ENCODE measurements at regions not wholly inside any gene's neighbourhood (a gene's known extent, or its start where the extent isn't known, plus 50 kb on each side); places are given as distances from the start of the nearest gene placed in this dataset.

DNA sequence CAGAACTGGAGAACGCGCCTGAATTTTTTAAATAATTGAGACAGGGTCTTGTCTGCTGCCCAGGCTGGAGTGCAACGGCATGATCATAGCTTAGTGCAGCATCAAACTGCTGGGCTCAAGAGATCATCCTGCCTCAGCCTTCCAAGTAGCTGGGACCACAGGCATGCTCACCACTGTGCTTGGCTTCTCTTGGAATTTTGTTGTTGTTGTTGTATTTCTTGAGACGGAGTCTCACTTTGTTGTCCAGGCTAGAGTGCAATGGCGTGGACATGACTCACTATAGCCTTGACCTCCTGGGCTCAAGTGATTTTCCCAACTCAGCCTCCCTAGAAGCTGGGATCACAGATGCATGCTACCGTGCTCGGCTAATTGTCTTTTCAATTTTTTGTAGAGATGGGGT, 58.4 kb upstream of the DAB2IP start (continued):
- TF ChIP-seq, protein P1, sequence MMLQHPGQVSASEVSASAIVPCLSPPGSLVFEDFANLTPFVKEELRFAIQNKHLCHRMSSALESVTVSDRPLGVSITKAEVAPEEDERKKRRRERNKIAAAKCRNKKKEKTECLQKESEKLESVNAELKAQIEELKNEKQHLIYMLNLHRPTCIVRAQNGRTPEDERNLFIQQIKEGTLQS (IDR thresholded peaks at IDR 0.05; ENCODE audit: insufficient read depth, low read depth, low read length) = no peak
- TF ChIP-seq, protein P2, sequence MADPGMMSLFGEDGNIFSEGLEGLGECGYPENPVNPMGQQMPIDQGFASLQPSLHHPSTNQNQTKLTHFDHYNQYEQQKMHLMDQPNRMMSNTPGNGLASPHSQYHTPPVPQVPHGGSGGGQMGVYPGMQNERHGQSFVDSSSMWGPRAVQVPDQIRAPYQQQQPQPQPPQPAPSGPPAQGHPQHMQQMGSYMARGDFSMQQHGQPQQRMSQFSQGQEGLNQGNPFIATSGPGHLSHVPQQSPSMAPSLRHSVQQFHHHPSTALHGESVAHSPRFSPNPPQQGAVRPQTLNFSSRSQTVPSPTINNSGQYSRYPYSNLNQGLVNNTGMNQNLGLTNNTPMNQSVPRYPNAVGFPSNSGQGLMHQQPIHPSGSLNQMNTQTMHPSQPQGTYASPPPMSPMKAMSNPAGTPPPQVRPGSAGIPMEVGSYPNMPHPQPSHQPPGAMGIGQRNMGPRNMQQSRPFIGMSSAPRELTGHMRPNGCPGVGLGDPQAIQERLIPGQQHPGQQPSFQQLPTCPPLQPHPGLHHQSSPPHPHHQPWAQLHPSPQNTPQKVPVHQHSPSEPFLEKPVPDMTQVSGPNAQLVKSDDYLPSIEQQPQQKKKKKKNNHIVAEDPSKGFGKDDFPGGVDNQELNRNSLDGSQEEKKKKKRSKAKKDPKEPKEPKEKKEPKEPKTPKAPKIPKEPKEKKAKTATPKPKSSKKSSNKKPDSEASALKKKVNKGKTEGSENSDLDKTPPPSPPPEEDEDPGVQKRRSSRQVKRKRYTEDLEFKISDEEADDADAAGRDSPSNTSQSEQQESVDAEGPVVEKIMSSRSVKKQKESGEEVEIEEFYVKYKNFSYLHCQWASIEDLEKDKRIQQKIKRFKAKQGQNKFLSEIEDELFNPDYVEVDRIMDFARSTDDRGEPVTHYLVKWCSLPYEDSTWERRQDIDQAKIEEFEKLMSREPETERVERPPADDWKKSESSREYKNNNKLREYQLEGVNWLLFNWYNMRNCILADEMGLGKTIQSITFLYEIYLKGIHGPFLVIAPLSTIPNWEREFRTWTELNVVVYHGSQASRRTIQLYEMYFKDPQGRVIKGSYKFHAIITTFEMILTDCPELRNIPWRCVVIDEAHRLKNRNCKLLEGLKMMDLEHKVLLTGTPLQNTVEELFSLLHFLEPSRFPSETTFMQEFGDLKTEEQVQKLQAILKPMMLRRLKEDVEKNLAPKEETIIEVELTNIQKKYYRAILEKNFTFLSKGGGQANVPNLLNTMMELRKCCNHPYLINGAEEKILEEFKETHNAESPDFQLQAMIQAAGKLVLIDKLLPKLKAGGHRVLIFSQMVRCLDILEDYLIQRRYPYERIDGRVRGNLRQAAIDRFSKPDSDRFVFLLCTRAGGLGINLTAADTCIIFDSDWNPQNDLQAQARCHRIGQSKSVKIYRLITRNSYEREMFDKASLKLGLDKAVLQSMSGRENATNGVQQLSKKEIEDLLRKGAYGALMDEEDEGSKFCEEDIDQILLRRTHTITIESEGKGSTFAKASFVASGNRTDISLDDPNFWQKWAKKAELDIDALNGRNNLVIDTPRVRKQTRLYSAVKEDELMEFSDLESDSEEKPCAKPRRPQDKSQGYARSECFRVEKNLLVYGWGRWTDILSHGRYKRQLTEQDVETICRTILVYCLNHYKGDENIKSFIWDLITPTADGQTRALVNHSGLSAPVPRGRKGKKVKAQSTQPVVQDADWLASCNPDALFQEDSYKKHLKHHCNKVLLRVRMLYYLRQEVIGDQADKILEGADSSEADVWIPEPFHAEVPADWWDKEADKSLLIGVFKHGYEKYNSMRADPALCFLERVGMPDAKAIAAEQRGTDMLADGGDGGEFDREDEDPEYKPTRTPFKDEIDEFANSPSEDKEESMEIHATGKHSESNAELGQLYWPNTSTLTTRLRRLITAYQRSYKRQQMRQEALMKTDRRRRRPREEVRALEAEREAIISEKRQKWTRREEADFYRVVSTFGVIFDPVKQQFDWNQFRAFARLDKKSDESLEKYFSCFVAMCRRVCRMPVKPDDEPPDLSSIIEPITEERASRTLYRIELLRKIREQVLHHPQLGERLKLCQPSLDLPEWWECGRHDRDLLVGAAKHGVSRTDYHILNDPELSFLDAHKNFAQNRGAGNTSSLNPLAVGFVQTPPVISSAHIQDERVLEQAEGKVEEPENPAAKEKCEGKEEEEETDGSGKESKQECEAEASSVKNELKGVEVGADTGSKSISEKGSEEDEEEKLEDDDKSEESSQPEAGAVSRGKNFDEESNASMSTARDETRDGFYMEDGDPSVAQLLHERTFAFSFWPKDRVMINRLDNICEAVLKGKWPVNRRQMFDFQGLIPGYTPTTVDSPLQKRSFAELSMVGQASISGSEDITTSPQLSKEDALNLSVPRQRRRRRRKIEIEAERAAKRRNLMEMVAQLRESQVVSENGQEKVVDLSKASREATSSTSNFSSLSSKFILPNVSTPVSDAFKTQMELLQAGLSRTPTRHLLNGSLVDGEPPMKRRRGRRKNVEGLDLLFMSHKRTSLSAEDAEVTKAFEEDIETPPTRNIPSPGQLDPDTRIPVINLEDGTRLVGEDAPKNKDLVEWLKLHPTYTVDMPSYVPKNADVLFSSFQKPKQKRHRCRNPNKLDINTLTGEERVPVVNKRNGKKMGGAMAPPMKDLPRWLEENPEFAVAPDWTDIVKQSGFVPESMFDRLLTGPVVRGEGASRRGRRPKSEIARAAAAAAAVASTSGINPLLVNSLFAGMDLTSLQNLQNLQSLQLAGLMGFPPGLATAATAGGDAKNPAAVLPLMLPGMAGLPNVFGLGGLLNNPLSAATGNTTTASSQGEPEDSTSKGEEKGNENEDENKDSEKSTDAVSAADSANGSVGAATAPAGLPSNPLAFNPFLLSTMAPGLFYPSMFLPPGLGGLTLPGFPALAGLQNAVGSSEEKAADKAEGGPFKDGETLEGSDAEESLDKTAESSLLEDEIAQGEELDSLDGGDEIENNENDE (IDR thresholded peaks at IDR 0.05; ENCODE audit: insufficient replicate concordance, low read length) = no peak
- TF ChIP-seq CHD1 (IDR thresholded peaks at IDR 0.05; ENCODE audit: low read depth, low read length) = no peak
- TF ChIP-seq, protein P3, sequence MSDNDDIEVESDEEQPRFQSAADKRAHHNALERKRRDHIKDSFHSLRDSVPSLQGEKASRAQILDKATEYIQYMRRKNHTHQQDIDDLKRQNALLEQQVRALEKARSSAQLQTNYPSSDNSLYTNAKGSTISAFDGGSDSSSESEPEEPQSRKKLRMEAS (IDR thresholded peaks at IDR 0.05) = no peak
- no peak for TF ChIP-seq NRF1 (IDR thresholded peaks at IDR 0.05; ENCODE audit: low read depth, low read length)
- no peak for TF ChIP-seq TEAD4 (IDR thresholded peaks at IDR 0.05; ENCODE audit: low read depth, low read length)
